AG10803 (cell line): ENCODE measurements at regions not wholly inside any gene's neighbourhood (a gene's known extent, or its start where the extent isn't known, plus 50 kb on each side); places are given as distances from the start of the nearest gene placed in this dataset.

ENCODE experiments used
- DNase-seq: peaks from one replicate; pipeline ENCODE4 v3.0.0; 2010; ENCODE audit warnings: low read depth
- H3K4me3 ChIP-seq: 2 replicates; pipeline ENCODE4 v1.5.1; 2011; ENCODE audit warnings: mild to moderate bottlenecking, low read length, control low read depth
- CTCF ChIP-seq: conservative IDR thresholded peaks from 2 replicates; pipeline ENCODE4 v1.5.1; 2011; ENCODE audit warnings: mild to moderate bottlenecking, low read length, control low read depth, inconsistent platforms

- TF ChIP-seq CTCF, result no peak
- no peak overlapping the region for H3K4me3 ChIP-seq
- DNase-seq, result no peak
These were observed 606.4 kb downstream of the ZNF608 start for GRCh38 chr5:124140060-124140459.

GRCh38 chr5:124139477-124139876, 607.0 kb downstream of the ZNF608 start:
- no peak overlapping the region for H3K4me3 ChIP-seq
- DNase-seq, result no peak
- TF ChIP-seq CTCF, result no peak

- TF ChIP-seq CTCF, result no peak
These were observed 609.8 kb downstream of the ZNF608 start for GRCh38 chr5:124136609-124137008.

GRCh38 chr5:124134941-124135340, 611.5 kb downstream of the ZNF608 start:
- no peak for DNase-seq
- no peak for TF ChIP-seq CTCF
- H3K4me3 ChIP-seq, result no peak overlapping the region

More at GRCh38 chr5:124136609-124137008, 609.8 kb downstream of the ZNF608 start:
- H3K4me3 ChIP-seq, result no peak overlapping the region
- no peak for DNase-seq

- TF ChIP-seq CTCF, result no peak
- no peak for DNase-seq
- H3K4me3 ChIP-seq, result no peak overlapping the region
These were observed 613.0 kb downstream of the ZNF608 start for GRCh38 chr5:124133406-124133805.

GRCh38 chr5:124132843-124133242, 613.6 kb downstream of the ZNF608 start:
- no peak overlapping the region for H3K4me3 ChIP-seq
- no peak for DNase-seq
- TF ChIP-seq CTCF, result no peak

- TF ChIP-seq CTCF, result no peak
- H3K4me3 ChIP-seq, result no peak overlapping the region
- no peak for DNase-seq
These were observed 615.0 kb downstream of the ZNF608 start for GRCh38 chr5:124131466-124131865.
